Endothelial cell of umbilical vein (primary cell): ENCODE measurements at regions not wholly inside any gene's neighbourhood (a gene's known extent, or its start where the extent isn't known, plus 50 kb on each side); places are given as distances from the start of the nearest gene placed in this dataset.

Experiments
- BruUV-seq: library from RNA; stranded (reverse); fragments of 400-500 nt; replicated peaks from 2 replicates; lab custom pipeline; 2021; lab: Mats Ljungman, UMichigan
- CTCF ChIA-PET: fragments of 300-600, 350-600 bp; sonication (Branson Sonifier 250); formaldehyde crosslinking; loops from one replicate; lab custom pipeline; 2021; ENCODE audit warnings: antibody characterized with exemption, inconsistent platforms; lab: Charles Lee
- POLR2A ChIA-PET: fragments of 300-600, 350-600 bp; sonication (Branson Sonifier 250); formaldehyde crosslinking; loops from one replicate; lab custom pipeline; 2021; ENCODE audit warnings: antibody characterized with exemption, inconsistent platforms; lab: Charles Lee
- DNase-seq: peaks from one replicate; pipeline ENCODE4 v3.0.0-alpha.2; 2011; ENCODE audit warnings: low read depth, low spot score
- FAIRE-seq: peaks from 2 replicates; lab custom pipeline; 2011; peaks lifted over from hg19 to GRCh38; lab: Jason Lieb, UNC
- H2AFZ ChIP-seq: 2 replicates; pipeline ENCODE4 v1.6.0; 2012; ENCODE audit warnings: low read depth, low read length, control low read depth, inconsistent platforms
- H3K27ac ChIP-seq: 2 replicates; pipeline ENCODE4 v1.5.1; 2011; ENCODE audit warnings: low read depth, mild to moderate bottlenecking, control low read depth, low read length, moderate library complexity; ENCODE audit not compliant: insufficient read depth
- H3K27me3 ChIP-seq, 2 experiments: 2 replicates each; pipeline versions ENCODE4 v1.6.0 to v1.6.1; 2011; ENCODE audit warnings: low read length in 2 of 2, mixed read lengths in 1 of 2; ENCODE audit not compliant: control insufficient read depth in 2 of 2, insufficient read depth in 2 of 2
- H3K36me3 ChIP-seq, 2 experiments: 2 replicates in 1 of 2; 3 replicates in 1 of 2; pipeline ENCODE4 v1.5.1; 2011; ENCODE audit warnings: low read length in 2 of 2, mild to moderate bottlenecking in 1 of 2, moderate library complexity in 1 of 2; ENCODE audit not compliant: control insufficient read depth in 2 of 2, insufficient read depth in 2 of 2; ENCODE audit errors: extremely low read depth in 1 of 2
- H3K4me1 ChIP-seq: 3 replicates; pipeline ENCODE4 v1.5.1; 2011; ENCODE audit warnings: mild to moderate bottlenecking, low read length; ENCODE audit not compliant: control insufficient read depth, insufficient read depth; ENCODE audit errors: extremely low read depth
- H3K4me2 ChIP-seq: 2 replicates; pipeline ENCODE4 v1.6.1; 2011; ENCODE audit warnings: low read length, control low read depth, mixed read lengths; ENCODE audit not compliant: insufficient read depth
- H3K4me3 ChIP-seq, 3 experiments: fragments of 200-600 bp in 1 of 3; sonication (generic), shearing (Covaris generic) in 1 of 3; replicated peaks in 1 of 3; 2 replicates each; pipeline ENCODE4 v1.5.1; 2011 to 2016; ENCODE audit warnings: control low read depth in 3 of 3, low read length in 3 of 3, mild to moderate bottlenecking in 2 of 3, inconsistent platforms in 1 of 3, low read depth in 1 of 3, moderate library complexity in 1 of 3; ENCODE audit not compliant: insufficient read depth in 1 of 3
- H3K79me2 ChIP-seq: 2 replicates; pipeline ENCODE4 v1.6.0; 2012; ENCODE audit warnings: low read length, inconsistent platforms; ENCODE audit not compliant: control insufficient read depth, insufficient read depth
- H3K9ac ChIP-seq: replicated peaks from 2 replicates; pipeline ENCODE3; 2011; ENCODE audit warnings: low read length, control low read depth; ENCODE audit not compliant: insufficient read depth; ENCODE audit errors: extremely low read depth
- H3K9me1 ChIP-seq: replicated peaks from 3 replicates; pipeline ENCODE4 v1.6.0; 2011; ENCODE audit warnings: mild to moderate bottlenecking, low read length; ENCODE audit not compliant: control insufficient read depth, insufficient read depth; ENCODE audit errors: extremely low read depth
- H3K9me3 ChIP-seq: replicated peaks from 2 replicates; pipeline ENCODE4 v1.5.1; 2012; ENCODE audit warnings: low read length, inconsistent platforms; ENCODE audit not compliant: control insufficient read depth, insufficient read depth
- H4K20me1 ChIP-seq: replicated peaks from 2 replicates; pipeline ENCODE3; 2011; ENCODE audit warnings: mild to moderate bottlenecking, low read length; ENCODE audit not compliant: control insufficient read depth, insufficient read depth; ENCODE audit errors: extremely low read depth
- EZH2 ChIP-seq: IDR thresholded peaks from 2 replicates; pipeline ENCODE4 v1.6.1; 2012; ENCODE audit warnings: borderline replicate concordance, low read depth, mild to moderate bottlenecking, moderate library complexity, low read length, inconsistent platforms; ENCODE audit not compliant: severe bottlenecking
- FOS ChIP-seq: IDR thresholded peaks from 2 replicates; pipeline ENCODE4 v1.6.1; 2011; ENCODE audit warnings: mild to moderate bottlenecking, low read length, moderate library complexity, borderline replicate concordance; ENCODE audit not compliant: insufficient read depth
- GATA2 ChIP-seq: IDR thresholded peaks from 2 replicates; pipeline ENCODE4 v1.7.0; 2011; ENCODE audit warnings: low read depth, mild to moderate bottlenecking, moderate library complexity, mixed read lengths, low read length; ENCODE audit not compliant: insufficient read length, insufficient read depth
- JUN ChIP-seq: IDR thresholded peaks from 2 replicates; pipeline ENCODE4 v1.6.1; 2011; ENCODE audit warnings: borderline replicate concordance, low read depth; ENCODE audit not compliant: insufficient read length, insufficient read depth
- MYC ChIP-seq: IDR thresholded peaks from one replicate; pipeline ENCODE4 v1.6.1; 2011; ENCODE audit warnings: mild to moderate bottlenecking, low read depth, low read length
- POLR2A ChIP-seq: IDR thresholded peaks from 2 replicates; pipeline ENCODE4 v1.6.1; 2012; ENCODE audit warnings: low read depth, mild to moderate bottlenecking, control low read depth, low read length
- POLR2AphosphoS5 ChIP-seq: IDR thresholded peaks from 2 replicates; pipeline ENCODE4 v1.6.1; 2012; ENCODE audit warnings: low read depth, mild to moderate bottlenecking, control low read depth, low read length, moderate library complexity; ENCODE audit not compliant: insufficient read depth
- dilution Hi-C: fragments of 300-500 bp; cut with MboI; formaldehyde crosslinking; loops from one replicate; pipeline ENCODE4 v1.15.0; 2019; ENCODE audit warnings: low sequenced_read_pairs; ENCODE audit not compliant: extremely low pct_ligation_motif_present
- intact Hi-C: fragments of 100-400 bp; cut with micrococcal nuclease; formaldehyde crosslinking; loops from one replicate; pipeline ENCODE4 v1.10.0; 2022
- TF ChIP-seq, protein P1 (sequence below), 2 donors: IDR thresholded peaks; 1 replicate in 1 of 2; 2 replicates in 1 of 2; pipeline ENCODE4 v1.5.1; 2011; ENCODE audit warnings: low read length in 2 of 2, mild to moderate bottlenecking in 2 of 2, moderate library complexity in 2 of 2, control low read depth in 1 of 2, inconsistent platforms in 1 of 2, low read depth in 1 of 2; ENCODE audit not compliant: insufficient read depth in 1 of 2; ENCODE audit errors: extremely low read depth in 1 of 2
- TF ChIP-seq, protein P2 (sequence below): IDR thresholded peaks from 2 replicates; pipeline ENCODE4 v1.6.1; 2011; ENCODE audit not compliant: insufficient read depth, insufficient read length

DNA sequence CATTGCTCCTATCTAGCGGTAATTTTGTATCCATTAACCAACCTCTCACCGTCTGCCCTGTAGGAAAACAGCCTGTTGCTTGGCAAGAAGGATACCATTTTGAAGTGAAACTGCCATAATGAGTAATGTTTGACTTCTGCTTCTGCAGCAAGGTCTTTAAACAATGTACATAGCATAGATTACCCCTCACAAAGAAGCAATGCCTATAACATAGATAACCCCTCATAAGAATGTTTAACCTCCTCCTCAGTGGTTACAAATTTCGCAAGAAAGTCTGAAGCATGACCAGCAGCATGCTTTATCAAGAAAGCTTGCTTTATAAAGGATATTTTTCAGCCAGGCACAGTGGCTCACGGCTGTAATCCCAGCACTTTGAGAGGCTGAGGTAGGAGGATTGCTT is 61.2 kb upstream of the MFGE8 start:
- Histone ChIP-seq H3K36me3 (no peaks in the 10 kb centered on the region), H3K27me3 (peaks cover 0 to 2% of the 10 kb centered on the region in 2 experiments), H3K27ac (no peak overlapping the region), H3K4me2 (no peak overlapping the region), H3K4me1 (no peaks in the 10 kb centered on the region), H4K20me1 (no peaks in the 10 kb centered on the region), H2AFZ (no peak overlapping the region), H3K9me1 (no peaks in the 10 kb centered on the region), H3K9ac (no peak overlapping the region), H3K9me3 (no peaks in the 10 kb centered on the region), H3K79me2 (no peaks in the 10 kb centered on the region), H3K4me3 (no peak overlapping the region)
- ChIA-PET POLR2A (no interaction called here), CTCF (interaction anchor here (0.8 to 1.4 kb wide), 2 partner anchors 19 to 30 kb away, joined by 3 to 5 read pairs; no protein-coding TSS in a partner anchor)
- FAIRE-seq (no peak), DNase-seq (no peak)
- intact Hi-C loops (no loop called here), dilution Hi-C loops (no loop called here)
- TF ChIP-seq, protein P1, sequence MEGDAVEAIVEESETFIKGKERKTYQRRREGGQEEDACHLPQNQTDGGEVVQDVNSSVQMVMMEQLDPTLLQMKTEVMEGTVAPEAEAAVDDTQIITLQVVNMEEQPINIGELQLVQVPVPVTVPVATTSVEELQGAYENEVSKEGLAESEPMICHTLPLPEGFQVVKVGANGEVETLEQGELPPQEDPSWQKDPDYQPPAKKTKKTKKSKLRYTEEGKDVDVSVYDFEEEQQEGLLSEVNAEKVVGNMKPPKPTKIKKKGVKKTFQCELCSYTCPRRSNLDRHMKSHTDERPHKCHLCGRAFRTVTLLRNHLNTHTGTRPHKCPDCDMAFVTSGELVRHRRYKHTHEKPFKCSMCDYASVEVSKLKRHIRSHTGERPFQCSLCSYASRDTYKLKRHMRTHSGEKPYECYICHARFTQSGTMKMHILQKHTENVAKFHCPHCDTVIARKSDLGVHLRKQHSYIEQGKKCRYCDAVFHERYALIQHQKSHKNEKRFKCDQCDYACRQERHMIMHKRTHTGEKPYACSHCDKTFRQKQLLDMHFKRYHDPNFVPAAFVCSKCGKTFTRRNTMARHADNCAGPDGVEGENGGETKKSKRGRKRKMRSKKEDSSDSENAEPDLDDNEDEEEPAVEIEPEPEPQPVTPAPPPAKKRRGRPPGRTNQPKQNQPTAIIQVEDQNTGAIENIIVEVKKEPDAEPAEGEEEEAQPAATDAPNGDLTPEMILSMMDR (IDR thresholded peaks at IDR 0.05; ENCODE audit: extremely low read depth in 1 of 2, insufficient read depth in 1 of 2, low read depth in 1 of 2, low read length in 2 of 2), result no peak
- TF ChIP-seq GATA2 (no peak), FOS (no peak), MYC (no peak), JUN (no peak), POLR2A (no peak), POLR2AphosphoS5 (no peak), EZH2 (no peak)
- TF ChIP-seq, protein P2, sequence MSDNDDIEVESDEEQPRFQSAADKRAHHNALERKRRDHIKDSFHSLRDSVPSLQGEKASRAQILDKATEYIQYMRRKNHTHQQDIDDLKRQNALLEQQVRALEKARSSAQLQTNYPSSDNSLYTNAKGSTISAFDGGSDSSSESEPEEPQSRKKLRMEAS, result no peak
- BruUV-seq, result no TSS peak
